Suprapubic skin (tissue), 4 donors: ENCODE measurements at regions not wholly inside any gene's neighbourhood (a gene's known extent, or its start where the extent isn't known, plus 50 kb on each side); places are given as distances from the start of the nearest gene placed in this dataset.

Source experiments
- DNase-seq, 2 donors: peaks; one replicate each; pipeline ENCODE4 v3.0.0-alpha.2; 2019; ENCODE audit warnings: low spot score in 2 of 2
- H3K27ac ChIP-seq: fragments of 200-600 bp; sonication (generic); one replicate; pipeline ENCODE4 v1.5.1; 2019
- H3K27me3 ChIP-seq: fragments of 200-600 bp; sonication (generic); one replicate; pipeline ENCODE4 v1.5.1; 2019
- H3K36me3 ChIP-seq: fragments of 200-600 bp; sonication (generic); one replicate; pipeline ENCODE4 v1.5.1; 2019
- H3K4me1 ChIP-seq: fragments of 200-600 bp; sonication (generic); one replicate; pipeline ENCODE4 v1.5.1; 2019
- H3K4me3 ChIP-seq: fragments of 200-600 bp; sonication (generic); one replicate; pipeline ENCODE4 v1.5.1; 2019; ENCODE audit warnings: mild to moderate bottlenecking
- H3K9me3 ChIP-seq: fragments of 200-600 bp; sonication (generic); one replicate; pipeline ENCODE4 v1.5.1; 2019
- EP300 ChIP-seq: sonication (generic); formaldehyde crosslinking; IDR thresholded peaks from one replicate; pipeline ENCODE4 v1.6.1; 2017; ENCODE audit warnings: antibody characterized with exemption
- POLR2A ChIP-seq, 2 donors: fragments of 450-650 bp; IDR thresholded peaks; one replicate each; pipeline ENCODE4 v1.6.1; 2017; ENCODE audit warnings: antibody characterized with exemption in 2 of 2, mild to moderate bottlenecking in 2 of 2, moderate library complexity in 2 of 2
- POLR2AphosphoS5 ChIP-seq, 3 donors: sonication (generic); formaldehyde crosslinking; IDR thresholded peaks; one replicate each; pipeline ENCODE4 v1.6.1; 2017; ENCODE audit warnings: antibody characterized with exemption in 3 of 3
- WGBS: methylation state at CpG from one replicate; pipeline ENCODE4 v1.1.5; 2018; 5-methylcytosine and 5-hydroxymethylcytosine counted together
- TF ChIP-seq, protein P1 (sequence below), 2 donors: fragments of 200-600 bp in 1 of 2; fragments of 450-650 bp in 1 of 2; sonication (generic) in 1 of 2; IDR thresholded peaks; one replicate each; pipeline ENCODE4 v1.5.1; 2016 to 2019; ENCODE audit warnings: antibody characterized with exemption in 2 of 2, mild to moderate bottlenecking in 1 of 2, moderate library complexity in 1 of 2

DNA sequence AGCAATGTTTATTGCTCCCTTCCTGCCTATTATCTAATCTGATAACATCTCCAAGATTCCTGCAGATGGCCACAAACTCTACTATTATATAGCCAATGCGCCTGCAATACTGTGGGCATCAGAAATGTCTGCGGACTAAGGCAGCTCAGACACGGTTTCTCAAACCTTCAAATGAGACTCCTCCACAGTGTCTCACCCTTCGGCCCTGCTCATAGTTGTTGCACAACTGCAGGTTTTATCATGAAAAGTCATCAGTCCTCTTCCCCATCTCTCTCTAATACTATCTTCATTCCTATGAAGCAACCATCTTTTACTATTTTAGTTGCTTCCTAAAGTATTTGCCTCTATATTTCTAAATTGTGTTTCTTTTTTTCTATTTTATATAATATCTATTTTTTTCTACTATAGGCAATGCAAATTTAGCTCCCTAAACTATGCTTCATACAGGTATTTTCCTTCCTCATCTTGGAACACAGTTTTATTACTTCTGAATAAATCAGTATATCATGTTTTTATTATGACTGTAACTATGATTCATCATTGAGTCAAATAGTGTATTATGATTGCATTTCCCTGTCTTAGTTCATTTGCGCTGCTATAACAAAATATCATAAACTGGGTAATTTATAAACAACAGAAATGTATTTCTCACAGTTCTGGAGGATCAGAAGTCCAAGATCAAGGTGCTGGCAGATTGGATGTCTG, 129.7 kb upstream of the EDNRA start:
- 90% methylated on average over 5 of the region's 5 CpGs for WGBS
- Histone ChIP-seq H3K27ac (no peak overlapping the region), H3K4me3 (no peak overlapping the region), H3K27me3 (no peaks in the 10 kb centered on the region), H3K4me1 (no peaks in the 10 kb centered on the region), H3K36me3 (no peaks in the 10 kb centered on the region), H3K9me3 (no peaks in the 10 kb centered on the region)
- TF ChIP-seq POLR2AphosphoS5 (IDR thresholded peaks at IDR 0.05) (no peak), POLR2A (IDR thresholded peaks at IDR 0.05) (no peak), EP300 (no peak)
- TF ChIP-seq, protein P1, sequence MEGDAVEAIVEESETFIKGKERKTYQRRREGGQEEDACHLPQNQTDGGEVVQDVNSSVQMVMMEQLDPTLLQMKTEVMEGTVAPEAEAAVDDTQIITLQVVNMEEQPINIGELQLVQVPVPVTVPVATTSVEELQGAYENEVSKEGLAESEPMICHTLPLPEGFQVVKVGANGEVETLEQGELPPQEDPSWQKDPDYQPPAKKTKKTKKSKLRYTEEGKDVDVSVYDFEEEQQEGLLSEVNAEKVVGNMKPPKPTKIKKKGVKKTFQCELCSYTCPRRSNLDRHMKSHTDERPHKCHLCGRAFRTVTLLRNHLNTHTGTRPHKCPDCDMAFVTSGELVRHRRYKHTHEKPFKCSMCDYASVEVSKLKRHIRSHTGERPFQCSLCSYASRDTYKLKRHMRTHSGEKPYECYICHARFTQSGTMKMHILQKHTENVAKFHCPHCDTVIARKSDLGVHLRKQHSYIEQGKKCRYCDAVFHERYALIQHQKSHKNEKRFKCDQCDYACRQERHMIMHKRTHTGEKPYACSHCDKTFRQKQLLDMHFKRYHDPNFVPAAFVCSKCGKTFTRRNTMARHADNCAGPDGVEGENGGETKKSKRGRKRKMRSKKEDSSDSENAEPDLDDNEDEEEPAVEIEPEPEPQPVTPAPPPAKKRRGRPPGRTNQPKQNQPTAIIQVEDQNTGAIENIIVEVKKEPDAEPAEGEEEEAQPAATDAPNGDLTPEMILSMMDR (IDR thresholded peaks at IDR 0.05): no peak
- no peak for DNase-seq

DNA sequence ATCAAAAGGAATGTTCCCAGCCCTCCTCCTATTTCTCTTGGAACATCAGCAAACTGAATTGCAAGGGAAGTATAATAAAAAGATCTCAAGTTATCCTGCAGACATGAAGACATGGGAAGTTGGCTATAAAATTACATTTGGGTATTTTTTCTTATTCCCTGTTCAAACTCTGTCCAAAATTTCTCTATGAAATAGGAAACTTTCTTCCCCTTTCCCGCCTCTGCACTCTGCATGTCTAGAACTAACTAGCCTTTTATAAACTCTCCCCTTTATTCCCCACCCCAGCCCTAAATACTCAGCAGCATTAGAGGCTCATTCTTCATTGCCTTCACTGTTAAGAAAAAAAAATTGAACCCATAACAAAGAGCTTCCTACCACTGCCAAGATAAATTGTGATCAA, 126.7 kb upstream of the EDNRA start:
- TF ChIP-seq, protein P1 (IDR thresholded peaks at IDR 0.05): no peak
- TF ChIP-seq EP300 (no peak), POLR2AphosphoS5 (IDR thresholded peaks at IDR 0.05) (no peak), POLR2A (IDR thresholded peaks at IDR 0.05) (no peak)
- H3K36me3 ChIP-seq: no peaks in the 10 kb centered on the region
- no peaks in the 10 kb centered on the region for H3K9me3 ChIP-seq
- DNase-seq: no peak
- H3K27me3 ChIP-seq: no peaks in the 10 kb centered on the region
- no peaks in the 10 kb centered on the region for H3K4me1 ChIP-seq
- H3K4me3 ChIP-seq: no peak overlapping the region
- H3K27ac ChIP-seq: no peak overlapping the region
- 55% methylated on average over 1 of the region's 1 CpG for WGBS

- TF ChIP-seq POLR2A (IDR thresholded peaks at IDR 0.05): no peak
- TF ChIP-seq EP300: no peak
- no peak for TF ChIP-seq POLR2AphosphoS5 (IDR thresholded peaks at IDR 0.05)
- TF ChIP-seq, protein P1 (IDR thresholded peaks at IDR 0.05): no peak
- no peaks in the 10 kb centered on the region for H3K4me1 ChIP-seq
- H3K4me3 ChIP-seq: no peak overlapping the region
- no peaks in the 10 kb centered on the region for H3K36me3 ChIP-seq
- H3K27ac ChIP-seq: no peak overlapping the region
- H3K9me3 ChIP-seq: no peaks in the 10 kb centered on the region
- DNase-seq: no peak
- H3K27me3 ChIP-seq: no peaks in the 10 kb centered on the region
- 54% methylated on average over 3 of the region's 3 CpGs for WGBS
These were observed 125.8 kb upstream of the EDNRA start for GRCh38 chr4:147355032-147355656.

GRCh38 chr4:147355847-147356246, 125.0 kb upstream of the EDNRA start:
- WGBS: 93% methylated on average over 1 of the region's 1 CpG
- TF ChIP-seq POLR2AphosphoS5 (IDR thresholded peaks at IDR 0.05): no peak
- no peak for TF ChIP-seq EP300
- TF ChIP-seq, protein P1 (IDR thresholded peaks at IDR 0.05): no peak
- no peak for TF ChIP-seq POLR2A (IDR thresholded peaks at IDR 0.05)

GRCh38 chr4:147360301-147360700, 120.6 kb upstream of the EDNRA start:
- no peak overlapping the region for H3K27ac ChIP-seq
- H3K36me3 ChIP-seq: no peaks in the 10 kb centered on the region
- H3K4me1 ChIP-seq: peaks cover 16% of the 10 kb centered on the region
- H3K4me3 ChIP-seq: no peak overlapping the region
- TF ChIP-seq POLR2AphosphoS5 (IDR thresholded peaks at IDR 0.05) (no peak), EP300 (no peak), POLR2A (IDR thresholded peaks at IDR 0.05) (no peak)
- TF ChIP-seq, protein P1 (IDR thresholded peaks at IDR 0.05): no peak
- DNase-seq: no peak
- no peaks in the 10 kb centered on the region for H3K9me3 ChIP-seq
- 73% methylated on average over 3 of the region's 3 CpGs for WGBS
- H3K27me3 ChIP-seq: no peaks in the 10 kb centered on the region

More at GRCh38 chr4:147355847-147356246, 125.0 kb upstream of the EDNRA start:
- no peaks in the 10 kb centered on the region for H3K4me1 ChIP-seq
- H3K27ac ChIP-seq: no peak overlapping the region
- H3K27me3 ChIP-seq: no peaks in the 10 kb centered on the region
- no peaks in the 10 kb centered on the region for H3K9me3 ChIP-seq
- DNase-seq: no peak
- H3K36me3 ChIP-seq: no peaks in the 10 kb centered on the region
- H3K4me3 ChIP-seq: no peak overlapping the region
